Uterus (tissue), 3 donors: ENCODE measurements at regions not wholly inside any gene's neighbourhood (a gene's known extent, or its start where the extent isn't known, plus 50 kb on each side); places are given as distances from the start of the nearest gene placed in this dataset.

Experiments
- DNase-seq, 2 donors: peaks; one replicate each; pipeline ENCODE4 v3.0.0-alpha.2; 2019 to 2020
- H3K27ac ChIP-seq, 2 donors: fragments of 200-600 bp; sonication (generic); 1 replicate in 1 of 2; 2 replicates in 1 of 2; pipeline ENCODE4 v1.5.1; 2016 to 2018
- H3K27me3 ChIP-seq, 2 donors: fragments of 200-600 bp; sonication (generic); one replicate each; pipeline ENCODE4 v1.5.1; 2018 to 2019; ENCODE audit warnings: control low read depth in 1 of 2
- H3K36me3 ChIP-seq, 2 donors: fragments of 200-600 bp; sonication (generic); one replicate each; pipeline ENCODE4 v1.5.1; 2019; ENCODE audit warnings: control low read depth in 1 of 2
- H3K4me1 ChIP-seq, 2 donors: fragments of 200-600 bp; sonication (generic); one replicate each; pipeline ENCODE4 v1.5.1; 2018 to 2019; ENCODE audit warnings: control low read depth in 1 of 2
- H3K4me3 ChIP-seq, 2 donors: fragments of 200-600 bp; sonication (generic); 1 replicate in 1 of 2; 2 replicates in 1 of 2; pipeline ENCODE4 v1.5.1; 2018 to 2019; ENCODE audit warnings: mild to moderate bottlenecking in 1 of 2
- H3K9me3 ChIP-seq, 2 donors: fragments of 200-600 bp; sonication (generic); one replicate each; pipeline ENCODE4 v1.5.1; 2019; ENCODE audit warnings: control low read depth in 1 of 2
- CTCF ChIP-seq, 4 experiments: fragments of 200-600 bp in 2 of 4; fragments of 450-650 bp in 2 of 4; sonication (generic) in 2 of 4; IDR thresholded peaks; one replicate each; pipeline ENCODE4 v1.5.1; 2016 to 2019; ENCODE audit warnings: antibody characterized with exemption in 4 of 4, mild to moderate bottlenecking in 2 of 4, moderate library complexity in 1 of 4
- POLR2A ChIP-seq, 2 donors: fragments of 450-650 bp; IDR thresholded peaks; one replicate each; pipeline ENCODE4 v1.6.1; 2016; ENCODE audit warnings: antibody characterized with exemption in 2 of 2, mild to moderate bottlenecking in 1 of 2, moderate library complexity in 1 of 2
- intact Hi-C: fragments of 100-400 bp; cut with DNase I; formaldehyde crosslinking; loops from one replicate; pipeline ENCODE4 v1.15.1; 2023; ENCODE audit warnings: low total_unique reads
- donor health status: DM: yes; HTN: yes; CAD: no.

DNA sequence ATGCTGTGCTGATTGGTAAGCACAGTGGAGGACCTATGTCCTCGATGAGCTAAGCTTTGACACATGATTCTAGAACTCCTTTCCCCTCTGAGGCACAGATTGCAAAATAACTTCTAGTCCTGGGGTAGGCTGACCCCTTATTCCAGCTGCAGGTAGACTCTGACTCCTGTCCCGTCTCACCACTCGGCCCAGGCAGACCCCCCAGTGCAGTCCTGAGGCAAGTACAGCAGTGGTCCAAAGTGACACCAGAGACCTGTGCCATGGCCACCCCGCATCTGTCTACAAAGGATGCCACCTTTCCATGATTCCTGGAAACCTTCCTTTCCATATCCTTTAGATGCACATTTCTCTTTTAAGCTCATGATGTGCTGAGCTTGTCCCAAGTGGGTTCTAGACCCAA lies 482.5 kb downstream of the ZNF536 start:
- intact Hi-C loops = no loop called here
- Histone ChIP-seq H3K36me3 (no peaks in the 10 kb centered on the region), H3K27ac (no peak overlapping the region), H3K4me3 (no peak overlapping the region), H3K9me3 (no peaks in the 10 kb centered on the region), H3K4me1 (no peaks in the 10 kb centered on the region), H3K27me3 (no peaks in the 10 kb centered on the region)
- DNase-seq = no peak
- TF ChIP-seq POLR2A (IDR thresholded peaks at IDR 0.05) (no peak), CTCF (IDR thresholded peaks at IDR 0.05) (no peak)

DNA sequence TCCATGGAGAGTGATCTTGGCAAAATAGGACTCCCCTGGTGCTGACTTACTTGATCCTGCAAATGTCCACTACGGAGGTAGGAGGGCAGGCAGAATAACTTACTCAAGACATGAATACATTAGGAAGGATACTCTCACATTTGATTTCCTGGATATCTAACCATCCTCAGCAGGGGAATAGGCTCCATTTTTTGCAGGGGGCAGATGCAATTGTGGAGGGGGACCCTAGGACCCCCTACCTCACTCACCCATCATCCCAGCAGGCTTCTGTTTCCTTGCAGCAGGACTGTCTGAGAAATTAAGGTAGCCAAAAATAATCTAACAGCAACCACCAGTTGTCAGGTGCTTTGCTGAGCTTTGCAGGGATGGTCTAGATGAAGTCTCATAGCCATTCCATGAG lies 482.0 kb downstream of the ZNF536 start:
- H3K4me3 ChIP-seq = no peak overlapping the region
- no peaks in the 10 kb centered on the region for H3K27me3 ChIP-seq
- no peak overlapping the region for H3K27ac ChIP-seq
- H3K4me1 ChIP-seq = no peaks in the 10 kb centered on the region
- H3K9me3 ChIP-seq = no peaks in the 10 kb centered on the region
- no peak for TF ChIP-seq POLR2A (IDR thresholded peaks at IDR 0.05)
- TF ChIP-seq CTCF (IDR thresholded peaks at IDR 0.05) = no peak
- intact Hi-C loops = no loop called here
- no peak for DNase-seq
- H3K36me3 ChIP-seq = no peaks in the 10 kb centered on the region

DNA sequence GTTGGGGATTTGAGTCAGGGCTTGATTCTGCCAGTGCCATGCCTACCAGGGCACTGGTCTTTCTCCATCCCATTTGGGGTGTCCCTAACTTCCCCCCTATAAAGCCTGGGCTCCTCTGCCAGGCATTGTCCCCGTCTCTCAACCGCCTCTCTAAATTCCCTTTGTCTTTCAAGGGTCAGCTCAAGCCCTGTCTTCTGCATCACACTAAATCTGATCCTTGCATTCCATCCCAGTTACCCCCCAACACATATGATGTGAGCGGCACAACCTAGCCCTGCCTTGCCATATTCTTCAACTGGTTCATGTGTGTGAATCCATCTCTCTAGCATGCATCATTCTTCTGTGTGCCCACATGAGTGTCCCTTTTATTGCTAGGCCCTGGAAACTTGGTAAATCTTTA lies 480.9 kb downstream of the ZNF536 start:
- no peaks in the 10 kb centered on the region for H3K4me1 ChIP-seq
- DNase-seq = no peak
- no peak overlapping the region for H3K27ac ChIP-seq
- no peaks in the 10 kb centered on the region for H3K36me3 ChIP-seq
- H3K9me3 ChIP-seq = no peaks in the 10 kb centered on the region
- no peaks in the 10 kb centered on the region for H3K27me3 ChIP-seq
- intact Hi-C loops = no loop called here
- no peak overlapping the region for H3K4me3 ChIP-seq
- TF ChIP-seq CTCF (IDR thresholded peaks at IDR 0.05) = no peak
- no peak for TF ChIP-seq POLR2A (IDR thresholded peaks at IDR 0.05)

DNA sequence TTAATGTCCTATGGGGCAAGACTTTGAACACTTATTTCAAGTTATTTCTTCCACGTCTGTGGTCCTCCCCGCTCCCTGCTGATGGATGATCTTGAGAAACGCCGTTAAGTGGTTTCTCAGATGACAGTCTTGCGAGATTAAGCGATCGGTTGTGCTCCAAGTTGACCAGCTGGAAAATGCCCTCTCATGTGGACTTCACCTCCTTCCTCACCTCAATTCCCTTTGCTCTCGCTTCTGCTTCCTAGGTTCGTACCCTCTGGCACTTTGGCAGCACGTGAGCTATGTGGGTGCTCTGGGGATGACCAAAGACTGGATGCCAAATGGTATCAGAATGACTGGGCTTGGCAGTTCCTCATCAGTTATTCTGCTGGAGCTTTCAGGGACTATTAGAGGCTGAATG lies 480.0 kb downstream of the ZNF536 start:
- no peak for DNase-seq
- Histone ChIP-seq H3K36me3 (no peaks in the 10 kb centered on the region), H3K4me3 (no peak overlapping the region), H3K27me3 (no peaks in the 10 kb centered on the region), H3K27ac (no peak overlapping the region), H3K9me3 (no peaks in the 10 kb centered on the region), H3K4me1 (no peaks in the 10 kb centered on the region)
- TF ChIP-seq CTCF (IDR thresholded peaks at IDR 0.05) = no peak
- no peak for TF ChIP-seq POLR2A (IDR thresholded peaks at IDR 0.05)
- intact Hi-C loops = no loop called here

DNA sequence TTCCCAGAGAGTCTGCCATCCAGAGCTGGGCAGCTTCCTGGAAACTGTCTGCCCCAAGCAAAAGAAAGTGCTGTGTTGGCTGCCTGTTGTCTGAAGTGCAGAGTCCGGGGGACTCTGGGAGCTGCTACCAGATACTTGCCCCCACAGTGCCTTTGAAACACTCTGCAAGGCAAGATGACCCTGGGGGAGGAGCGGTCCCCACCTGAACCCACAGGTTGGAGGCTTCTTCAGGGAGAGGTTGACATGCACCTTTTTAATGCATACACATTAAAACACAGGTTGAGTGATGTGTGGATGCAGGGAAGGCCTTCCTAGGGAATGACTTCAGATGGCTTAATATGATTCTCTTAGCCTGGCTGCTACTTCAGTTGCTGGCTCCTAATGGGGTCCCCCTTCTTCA lies 479.5 kb downstream of the ZNF536 start:
- Histone ChIP-seq H3K4me1 (no peaks in the 10 kb centered on the region), H3K27me3 (no peaks in the 10 kb centered on the region), H3K36me3 (no peaks in the 10 kb centered on the region), H3K4me3 (no peak overlapping the region), H3K9me3 (no peaks in the 10 kb centered on the region), H3K27ac (no peak overlapping the region)
- TF ChIP-seq POLR2A (IDR thresholded peaks at IDR 0.05) = no peak
- TF ChIP-seq CTCF (IDR thresholded peaks at IDR 0.05) = no peak
- intact Hi-C loops = no loop called here
- DNase-seq = no peak
